NB4 (cell line): ENCODE measurements at regions not wholly inside any gene's neighbourhood (a gene's known extent, or its start where the extent isn't known, plus 50 kb on each side); places are given as distances from the start of the nearest gene placed in this dataset.

Experiments
- MYC ChIP-seq: IDR thresholded peaks from 2 replicates; pipeline ENCODE4 v1.6.1; 2011; ENCODE audit warnings: low read depth, low read length
- POLR2A ChIP-seq: IDR thresholded peaks from 2 replicates; pipeline ENCODE4 v1.6.1; 2011; ENCODE audit warnings: mild to moderate bottlenecking; ENCODE audit not compliant: insufficient read length; ENCODE audit errors: extremely low read depth
- TF ChIP-seq, protein P1 (sequence below): IDR thresholded peaks from one replicate; pipeline ENCODE4 v1.5.1; 2012; ENCODE audit warnings: low read depth, low read length

DNA sequence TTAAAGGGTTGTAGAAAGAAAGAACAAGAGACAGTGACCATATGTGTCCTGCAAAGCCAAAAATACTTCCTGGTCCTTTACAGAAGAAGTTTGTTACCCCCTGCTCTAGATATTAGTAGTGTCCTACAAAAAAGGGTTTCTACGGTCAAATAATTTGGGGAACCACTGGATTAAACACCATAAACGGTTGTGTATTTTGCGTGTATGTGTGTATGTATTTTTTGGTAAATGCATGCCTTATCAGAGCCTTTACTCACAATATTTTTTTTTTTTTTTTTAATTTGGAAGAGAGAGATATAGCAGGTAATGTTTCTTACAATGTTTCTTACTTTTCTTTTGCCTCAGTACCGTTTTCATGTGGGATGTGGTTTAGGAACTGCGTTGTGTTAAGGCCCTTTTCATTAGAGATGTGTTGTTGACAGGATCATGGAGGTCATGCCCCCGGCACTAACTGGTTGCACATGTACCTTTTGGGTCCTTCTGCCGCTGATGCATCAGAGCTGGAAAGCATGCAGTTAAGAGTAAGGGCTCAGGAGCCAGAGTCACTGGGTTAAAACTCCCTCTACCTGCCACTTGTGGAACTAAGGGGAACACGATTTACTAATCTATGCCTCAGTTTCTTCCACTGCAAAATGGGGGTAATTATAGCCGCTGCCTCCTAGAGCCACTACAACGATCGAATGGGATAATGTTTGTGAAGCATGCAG, 234.6 kb upstream of the KAZN start:
- TF ChIP-seq, protein P1, sequence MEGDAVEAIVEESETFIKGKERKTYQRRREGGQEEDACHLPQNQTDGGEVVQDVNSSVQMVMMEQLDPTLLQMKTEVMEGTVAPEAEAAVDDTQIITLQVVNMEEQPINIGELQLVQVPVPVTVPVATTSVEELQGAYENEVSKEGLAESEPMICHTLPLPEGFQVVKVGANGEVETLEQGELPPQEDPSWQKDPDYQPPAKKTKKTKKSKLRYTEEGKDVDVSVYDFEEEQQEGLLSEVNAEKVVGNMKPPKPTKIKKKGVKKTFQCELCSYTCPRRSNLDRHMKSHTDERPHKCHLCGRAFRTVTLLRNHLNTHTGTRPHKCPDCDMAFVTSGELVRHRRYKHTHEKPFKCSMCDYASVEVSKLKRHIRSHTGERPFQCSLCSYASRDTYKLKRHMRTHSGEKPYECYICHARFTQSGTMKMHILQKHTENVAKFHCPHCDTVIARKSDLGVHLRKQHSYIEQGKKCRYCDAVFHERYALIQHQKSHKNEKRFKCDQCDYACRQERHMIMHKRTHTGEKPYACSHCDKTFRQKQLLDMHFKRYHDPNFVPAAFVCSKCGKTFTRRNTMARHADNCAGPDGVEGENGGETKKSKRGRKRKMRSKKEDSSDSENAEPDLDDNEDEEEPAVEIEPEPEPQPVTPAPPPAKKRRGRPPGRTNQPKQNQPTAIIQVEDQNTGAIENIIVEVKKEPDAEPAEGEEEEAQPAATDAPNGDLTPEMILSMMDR: no peak
- TF ChIP-seq POLR2A (no peak), MYC (no peak)
